Skin epidermis (tissue), 12 donors: ENCODE measurements at regions not wholly inside any gene's neighbourhood (a gene's known extent, or its start where the extent isn't known, plus 50 kb on each side); places are given as distances from the start of the nearest gene placed in this dataset.

ENCODE experiments used
- H3K27ac ChIP-seq, 21 experiments: fragments of 200-600 bp; sonication (generic) in 11 of 21; one replicate each; pipeline ENCODE4 v1.5.0; 2020; ENCODE audit warnings: mild to moderate bottlenecking in 3 of 21, inconsistent platforms in 2 of 21, moderate library complexity in 2 of 21
- H3K4me3 ChIP-seq, 7 experiments: fragments of 200-600 bp; sonication (generic) in 2 of 7; one replicate each; pipeline ENCODE4 v1.5.0; 2020; ENCODE audit warnings: inconsistent platforms in 2 of 7, mild to moderate bottlenecking in 2 of 7, moderate library complexity in 1 of 7

DNA sequence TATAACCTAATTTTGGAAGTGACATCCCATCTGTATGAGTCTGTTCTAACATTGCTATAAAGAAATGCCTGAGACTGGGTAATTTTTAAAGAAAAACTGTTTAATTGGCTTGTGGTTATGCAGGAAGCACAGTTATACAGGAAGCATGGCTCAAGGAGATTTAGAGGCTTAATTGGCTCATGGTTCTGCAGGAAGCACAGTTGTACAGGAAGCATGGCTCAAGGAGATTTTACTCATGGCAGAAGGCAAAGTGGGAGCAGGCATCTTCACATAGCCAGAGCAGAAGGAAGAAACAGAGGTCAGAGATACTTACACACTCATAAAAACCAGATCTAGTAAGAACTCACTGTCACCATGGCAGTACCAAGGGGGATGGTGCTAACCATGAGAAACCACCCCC lies 193.1 kb upstream of the ADAMTS9 start:
- Histone ChIP-seq H3K27ac (no peak overlapping the region), H3K4me3 (no peak overlapping the region)

DNA sequence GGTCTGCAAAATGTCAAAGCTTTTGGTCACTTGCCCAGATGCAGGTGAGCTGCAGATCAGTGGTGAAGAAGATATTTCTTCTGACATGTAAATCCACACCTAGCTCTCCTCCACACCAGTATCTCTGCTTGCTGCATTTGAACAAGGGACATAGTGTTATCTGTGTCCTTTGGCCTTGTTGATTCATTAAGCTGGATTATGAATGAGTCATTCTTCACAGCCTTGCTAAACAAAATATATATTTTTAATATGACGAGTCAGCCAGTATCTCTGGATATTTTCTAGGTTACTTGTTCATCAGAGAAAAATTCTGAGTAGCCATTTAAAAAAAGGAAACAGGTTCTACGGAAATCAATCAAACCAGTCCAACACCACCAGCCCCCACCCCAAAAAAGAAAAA lies 190.6 kb upstream of the ADAMTS9 start:
- Histone ChIP-seq H3K27ac (no peak overlapping the region), H3K4me3 (no peak overlapping the region)

GRCh38 chr3:64873400-64873799 lies 185.6 kb upstream of the ADAMTS9 start:
- Histone ChIP-seq H3K27ac (no peak overlapping the region), H3K4me3 (no peak overlapping the region)

- H3K27ac ChIP-seq = no peak overlapping the region
- H3K4me3 ChIP-seq = no peak overlapping the region
These were observed 184.5 kb upstream of the ADAMTS9 start for GRCh38 chr3:64872345-64872744.

GRCh38 chr3:64871834-64872249 lies 184.0 kb upstream of the ADAMTS9 start:
- Histone ChIP-seq H3K27ac (no peak overlapping the region), H3K4me3 (no peak overlapping the region)

- Histone ChIP-seq H3K27ac (no peak overlapping the region), H3K4me3 (no peak overlapping the region)
These were observed 183.3 kb upstream of the ADAMTS9 start for GRCh38 chr3:64870876-64871646.

DNA sequence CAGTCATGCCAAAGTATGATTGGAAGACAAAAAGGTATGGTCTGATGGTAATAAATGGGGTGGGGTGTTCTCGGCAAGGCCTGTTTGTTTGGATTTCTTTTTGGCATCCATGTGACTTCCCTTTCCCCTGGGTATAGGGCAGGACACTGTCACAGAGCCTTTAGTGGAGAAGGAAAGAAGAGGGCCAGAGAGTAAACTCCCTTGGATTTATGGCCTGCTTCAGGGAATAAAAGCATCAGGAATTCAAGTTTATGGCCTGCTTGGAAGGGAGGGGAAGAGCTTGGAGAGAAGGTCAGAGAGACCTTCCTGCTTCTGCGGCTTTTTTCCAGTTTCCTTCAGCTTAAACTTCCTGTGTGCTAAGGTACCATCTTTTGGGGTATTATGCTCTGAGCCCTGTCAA lies 179.4 kb upstream of the ADAMTS9 start:
- no peak overlapping the region for H3K4me3 ChIP-seq
- no peak overlapping the region for H3K27ac ChIP-seq

- Histone ChIP-seq H3K27ac (peak overlapping the region in 1 of 21 experiments; percentile 35), H3K4me3 (no peak overlapping the region)
These were observed 178.2 kb upstream of the ADAMTS9 start for GRCh38 chr3:64865839-64866570.

GRCh38 chr3:64863226-64864212 lies 175.7 kb upstream of the ADAMTS9 start:
- no peak overlapping the region for H3K27ac ChIP-seq
- H3K4me3 ChIP-seq = no peak overlapping the region

- no peak overlapping the region for H3K4me3 ChIP-seq
- no peak overlapping the region for H3K27ac ChIP-seq
These were observed 173.9 kb upstream of the ADAMTS9 start for GRCh38 chr3:64861684-64862083.

DNA sequence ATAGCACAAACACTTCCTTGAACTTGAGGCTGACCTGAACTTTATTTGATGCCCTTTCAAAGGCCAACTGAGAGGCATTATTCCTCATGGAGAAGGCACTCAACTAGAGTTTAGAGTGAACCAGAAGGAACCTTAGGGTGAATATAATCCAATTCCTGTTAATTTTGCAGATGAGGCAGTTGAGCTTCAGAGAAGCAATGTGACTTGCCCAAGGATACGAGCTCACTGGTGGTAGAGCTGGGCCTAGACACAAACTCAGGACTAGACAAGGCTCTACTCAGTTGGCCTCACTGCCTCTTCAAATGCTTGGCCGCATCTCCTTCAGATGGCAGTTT lies 172.7 kb upstream of the ADAMTS9 start:
- no peak overlapping the region for H3K4me3 ChIP-seq
- H3K27ac ChIP-seq = peak overlapping the region in 1 of 21 experiments; percentile 46

GRCh38 chr3:64859625-64860535 lies 172.1 kb upstream of the ADAMTS9 start:
- H3K27ac ChIP-seq = peak overlapping the region in 1 of 21 experiments; percentile 46
- H3K4me3 ChIP-seq = no peak overlapping the region

DNA sequence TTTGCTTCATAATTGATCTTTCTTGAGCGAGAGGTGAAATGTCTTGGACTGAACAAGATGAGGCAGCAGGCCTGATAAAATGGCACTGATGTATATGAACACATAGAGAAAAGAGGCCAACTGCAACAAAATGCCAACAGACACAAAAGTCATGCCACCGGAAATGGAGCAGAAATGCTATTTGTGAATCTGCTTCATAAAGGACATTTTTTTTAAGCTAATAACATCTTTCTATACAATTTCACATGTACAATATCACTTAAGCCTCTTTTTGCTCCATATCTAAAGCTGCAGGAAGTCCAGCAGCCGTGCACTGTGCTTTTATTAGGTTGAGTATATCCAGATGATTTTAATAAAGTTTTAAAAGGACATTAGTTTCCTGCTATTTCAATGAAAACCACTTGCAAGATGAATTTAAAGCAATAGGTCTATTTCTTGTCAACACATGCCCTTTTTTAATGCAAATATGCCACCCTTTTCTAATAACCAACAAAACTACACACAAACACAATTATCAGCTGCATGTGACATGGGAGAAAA lies 169.2 kb upstream of the ADAMTS9 start:
- no peak overlapping the region for H3K4me3 ChIP-seq
- H3K27ac ChIP-seq = no peak overlapping the region

- H3K4me3 ChIP-seq = no peak overlapping the region
- H3K27ac ChIP-seq = no peak overlapping the region
These were observed 168.3 kb upstream of the ADAMTS9 start for GRCh38 chr3:64856106-64856505.

DNA sequence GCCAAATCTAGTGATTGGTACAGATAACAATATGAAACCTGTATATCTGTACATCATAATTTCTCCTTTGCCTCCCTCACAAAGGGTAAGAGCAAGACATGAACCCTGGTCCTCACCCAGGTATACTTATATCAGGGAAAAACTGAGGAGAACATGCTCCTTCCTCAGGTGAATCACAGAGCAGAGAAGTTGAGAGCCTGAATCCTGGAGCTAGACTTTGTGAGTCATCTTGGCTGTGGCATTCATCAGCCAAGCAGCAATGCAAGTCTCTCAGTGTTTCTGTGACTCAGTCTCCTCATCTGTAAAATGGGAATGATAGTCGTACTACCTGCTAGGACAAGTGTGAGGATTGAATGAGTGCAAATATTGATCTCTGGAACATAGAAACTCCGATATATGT lies 165.7 kb upstream of the ADAMTS9 start:
- Histone ChIP-seq H3K4me3 (no peak overlapping the region), H3K27ac (no peak overlapping the region)

GRCh38 chr3:64852738-64853137 lies 164.9 kb upstream of the ADAMTS9 start:
- no peak overlapping the region for H3K27ac ChIP-seq

DNA sequence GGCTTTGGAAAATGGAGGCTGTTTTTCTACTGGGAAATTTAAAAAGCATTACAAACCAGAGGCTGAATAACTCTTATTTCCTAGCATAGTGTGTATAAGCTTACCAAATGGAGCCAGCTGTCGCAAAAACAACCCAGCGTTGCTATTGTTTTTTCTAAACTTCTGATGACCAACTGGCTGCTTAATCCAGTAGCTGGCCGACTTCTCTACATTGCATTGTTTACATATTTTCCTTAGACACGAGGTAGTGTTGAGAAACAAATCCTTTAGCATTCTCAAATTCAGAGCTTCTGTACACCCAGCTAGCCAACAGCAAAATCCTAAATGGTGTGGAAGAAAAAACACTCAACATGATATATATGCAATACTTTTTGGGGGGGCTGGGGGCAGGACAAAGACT lies 161.0 kb upstream of the ADAMTS9 start:
- no peak overlapping the region for H3K27ac ChIP-seq
- H3K4me3 ChIP-seq = no peak overlapping the region

More at GRCh38 chr3:64852738-64853137, 164.9 kb upstream of the ADAMTS9 start:
- no peak overlapping the region for H3K4me3 ChIP-seq

- no peak overlapping the region for H3K4me3 ChIP-seq
- no peak overlapping the region for H3K27ac ChIP-seq
These were observed 160.5 kb upstream of the ADAMTS9 start for GRCh38 chr3:64848127-64848800.
